ENCODE measurements at regions not wholly inside any gene's neighbourhood (a gene's known extent, or its start where the extent isn't known, plus 50 kb on each side); places are given as distances from the start of the nearest gene placed in this dataset.
"Not testable (repeated sequence)": the region's sequence is repeated elsewhere in the genome, so short reads cannot be mapped to it uniquely, and the experiment has no call there.

GRCh38 chr7:85261336-85261735 lies 74.5 kb upstream of the SEMA3D start:
- H3K9me3 Mint-ChIP-seq (ENCODE audit: unreplicated experiment) = no peaks in the 10 kb centered on the region
- intact Hi-C loops (cut with micrococcal nuclease) = no loop called here
- POLR2A ChIA-PET = no interaction called here
- DNase-seq (ENCODE audit: unreplicated experiment) = no peak
- peaks cover 56% of the 10 kb centered on the region for H3K27me3 Mint-ChIP-seq (ENCODE audit: insufficient read depth, unreplicated experiment)
- CTCF ChIA-PET = no interaction called here
- H3K4me3 Mint-ChIP-seq (ENCODE audit: unreplicated experiment) = no peak overlapping the region
- H3K36me3 Mint-ChIP-seq (ENCODE audit: insufficient read depth, unreplicated experiment) = no peaks in the 10 kb centered on the region
- BruUV-seq (replicated peaks) = no TSS peak
- H3K27ac Mint-ChIP-seq (ENCODE audit: low read depth, unreplicated experiment) = no peak overlapping the region
- no peak for TF ChIP-seq CTCF (IDR thresholded peaks at IDR 0.05; ENCODE audit: unreplicated experiment)
- no peaks in the 10 kb centered on the region for H3K4me1 Mint-ChIP-seq (ENCODE audit: insufficient read depth, unreplicated experiment)

GRCh38 chr7:85249787-85250186 lies 62.9 kb upstream of the SEMA3D start:
- H3K27me3 Mint-ChIP-seq (ENCODE audit: insufficient read depth, unreplicated experiment) = peaks cover 30% of the 10 kb centered on the region
- CTCF ChIA-PET; H3K9me3 Mint-ChIP-seq (ENCODE audit: unreplicated experiment); H3K27ac Mint-ChIP-seq (ENCODE audit: low read depth, unreplicated experiment); H3K4me1 Mint-ChIP-seq (ENCODE audit: insufficient read depth, unreplicated experiment); POLR2A ChIA-PET; DNase-seq (ENCODE audit: unreplicated experiment); H3K36me3 Mint-ChIP-seq (ENCODE audit: insufficient read depth, unreplicated experiment); BruUV-seq (replicated peaks); intact Hi-C loops (cut with micrococcal nuclease); H3K4me3 Mint-ChIP-seq (ENCODE audit: unreplicated experiment): not testable (repeated sequence)

GRCh38 chr7:85239109-85239508 lies 52.3 kb upstream of the SEMA3D start:
- Mint-ChIP-seq H3K4me3 (ENCODE audit: unreplicated experiment) (no peak overlapping the region), H3K27ac (ENCODE audit: low read depth, unreplicated experiment) (no peak overlapping the region), H3K4me1 (ENCODE audit: insufficient read depth, unreplicated experiment) (no peaks in the 10 kb centered on the region), H3K27me3 (ENCODE audit: insufficient read depth, unreplicated experiment) (peaks cover 87% of the 10 kb centered on the region), H3K36me3 (ENCODE audit: insufficient read depth, unreplicated experiment) (no peaks in the 10 kb centered on the region), H3K9me3 (ENCODE audit: unreplicated experiment) (no peaks in the 10 kb centered on the region)
- POLR2A ChIA-PET = no interaction called here
- no peak for TF ChIP-seq CTCF (IDR thresholded peaks at IDR 0.05; ENCODE audit: unreplicated experiment)
- BruUV-seq (replicated peaks) = no TSS peak
- intact Hi-C loops (cut with micrococcal nuclease) = no loop called here
- CTCF ChIA-PET = interaction anchor here (0.6 kb wide), 1 partner anchor 511 kb away, joined by 3 read pairs; no protein-coding TSS in a partner anchor
- no peak for DNase-seq (ENCODE audit: unreplicated experiment)

GRCh38 chr7:85237721-85238120 lies 50.9 kb upstream of the SEMA3D start:
- Mint-ChIP-seq H3K4me3 (ENCODE audit: unreplicated experiment) (no peak overlapping the region), H3K27ac (ENCODE audit: low read depth, unreplicated experiment) (no peak overlapping the region), H3K27me3 (ENCODE audit: insufficient read depth, unreplicated experiment) (peaks cover 87% of the 10 kb centered on the region), H3K36me3 (ENCODE audit: insufficient read depth, unreplicated experiment) (no peaks in the 10 kb centered on the region), H3K4me1 (ENCODE audit: insufficient read depth, unreplicated experiment) (no peaks in the 10 kb centered on the region), H3K9me3 (ENCODE audit: unreplicated experiment) (no peaks in the 10 kb centered on the region)
- BruUV-seq (replicated peaks) = no TSS peak
- intact Hi-C loops (cut with micrococcal nuclease) = no loop called here
- ChIA-PET CTCF (interaction anchor here (0.5 kb wide), 1 partner anchor 517 kb away, joined by 3 read pairs; no protein-coding TSS in a partner anchor), POLR2A (no interaction called here)
- DNase-seq (ENCODE audit: unreplicated experiment) = no peak
- no peak for TF ChIP-seq CTCF (IDR thresholded peaks at IDR 0.05; ENCODE audit: unreplicated experiment)

Data from MCF 10A (cell line).